MM.1S (cell line): ENCODE measurements at regions not wholly inside any gene's neighbourhood (a gene's known extent, or its start where the extent isn't known, plus 50 kb on each side); places are given as distances from the start of the nearest gene placed in this dataset.

Source experiments
- DNase-seq: peaks from one replicate; pipeline ENCODE4 v3.0.0-alpha.2; 2015
- H2AFZ ChIP-seq: fragments of 300-600 bp; sonication (generic); 2 replicates; pipeline ENCODE4 v1.6.0; 2016; ENCODE audit warnings: antibody characterized with exemption, low read length
- H3F3A ChIP-seq: fragments of 300-600 bp; sonication (generic); 2 replicates; pipeline ENCODE4 v1.6.1; 2016; ENCODE audit warnings: mild to moderate bottlenecking, antibody characterized with exemption, low read length, moderate library complexity, mixed read lengths; ENCODE audit not compliant: insufficient read depth
- H3K27ac ChIP-seq: fragments of 300-600 bp; sonication (generic); 2 replicates; pipeline ENCODE4 v1.5.1; 2016; ENCODE audit warnings: mild to moderate bottlenecking, low read length
- H3K27me3 ChIP-seq: fragments of 300-600 bp; sonication (generic); replicated peaks from 2 replicates; pipeline ENCODE4 v1.6.0; 2016; ENCODE audit warnings: low read length; ENCODE audit not compliant: insufficient read depth
- H3K36me3 ChIP-seq: fragments of 300-600 bp; sonication (generic); replicated peaks from 2 replicates; pipeline ENCODE4 v1.6.1; 2016; ENCODE audit warnings: mild to moderate bottlenecking, low read length, mixed read lengths; ENCODE audit not compliant: insufficient read depth
- H3K4me1 ChIP-seq: fragments of 300-600 bp; sonication (generic); 2 replicates; pipeline ENCODE4 v1.6.1; 2016; ENCODE audit warnings: low read length, mixed read lengths
- H3K4me2 ChIP-seq: fragments of 300-600 bp; sonication (generic); 2 replicates; pipeline ENCODE4 v1.6.0; 2016; ENCODE audit warnings: low read depth, low read length
- H3K4me3 ChIP-seq: fragments of 300-600 bp; sonication (generic); 2 replicates; pipeline ENCODE4 v1.5.1; 2016; ENCODE audit warnings: low read length, mixed read lengths
- H3K79me2 ChIP-seq: fragments of 300-600 bp; sonication (generic); 2 replicates; pipeline ENCODE4 v1.6.1; 2016; ENCODE audit warnings: mixed run types, low read length, mixed read lengths
- H3K9ac ChIP-seq: fragments of 300-600 bp; sonication (generic); 2 replicates; pipeline ENCODE4 v1.6.1; 2016; ENCODE audit warnings: low read length, mixed read lengths
- H3K9me2 ChIP-seq: fragments of 300-600 bp; sonication (generic); replicated peaks from 2 replicates; pipeline ENCODE4 v1.6.1; 2016; ENCODE audit warnings: mild to moderate bottlenecking, low read length, mixed read lengths; ENCODE audit not compliant: insufficient read depth
- H3K9me3 ChIP-seq: fragments of 300-600 bp; sonication (generic); replicated peaks from 2 replicates; pipeline ENCODE4 v1.6.1; 2016; ENCODE audit warnings: mild to moderate bottlenecking, low read length, mixed read lengths; ENCODE audit not compliant: insufficient read depth
- H4K20me1 ChIP-seq: fragments of 300-600 bp; sonication (generic); 2 replicates; pipeline ENCODE4 v1.6.1; 2016; ENCODE audit warnings: mild to moderate bottlenecking, low read length, moderate library complexity, mixed read lengths; ENCODE audit not compliant: insufficient read depth
- EZH2 ChIP-seq: fragments of 300-600 bp; sonication (generic); optimal IDR thresholded peaks from 2 replicates; pipeline ENCODE3; 2017; ENCODE audit warnings: low read depth, mild to moderate bottlenecking, antibody characterized with exemption, low read length, mixed read lengths
- EZH2phosphoT487 ChIP-seq: fragments of 300-600 bp; sonication (generic); IDR thresholded peaks from 2 replicates; pipeline ENCODE4 v1.6.1; 2018; ENCODE audit warnings: antibody characterized with exemption, low read length
- TF ChIP-seq, protein P1 (sequence below): fragments of 300-600 bp; sonication (generic); IDR thresholded peaks from 2 replicates; pipeline ENCODE4 v1.5.1; 2016; ENCODE audit warnings: antibody characterized with exemption, low read length, mixed read lengths

DNA sequence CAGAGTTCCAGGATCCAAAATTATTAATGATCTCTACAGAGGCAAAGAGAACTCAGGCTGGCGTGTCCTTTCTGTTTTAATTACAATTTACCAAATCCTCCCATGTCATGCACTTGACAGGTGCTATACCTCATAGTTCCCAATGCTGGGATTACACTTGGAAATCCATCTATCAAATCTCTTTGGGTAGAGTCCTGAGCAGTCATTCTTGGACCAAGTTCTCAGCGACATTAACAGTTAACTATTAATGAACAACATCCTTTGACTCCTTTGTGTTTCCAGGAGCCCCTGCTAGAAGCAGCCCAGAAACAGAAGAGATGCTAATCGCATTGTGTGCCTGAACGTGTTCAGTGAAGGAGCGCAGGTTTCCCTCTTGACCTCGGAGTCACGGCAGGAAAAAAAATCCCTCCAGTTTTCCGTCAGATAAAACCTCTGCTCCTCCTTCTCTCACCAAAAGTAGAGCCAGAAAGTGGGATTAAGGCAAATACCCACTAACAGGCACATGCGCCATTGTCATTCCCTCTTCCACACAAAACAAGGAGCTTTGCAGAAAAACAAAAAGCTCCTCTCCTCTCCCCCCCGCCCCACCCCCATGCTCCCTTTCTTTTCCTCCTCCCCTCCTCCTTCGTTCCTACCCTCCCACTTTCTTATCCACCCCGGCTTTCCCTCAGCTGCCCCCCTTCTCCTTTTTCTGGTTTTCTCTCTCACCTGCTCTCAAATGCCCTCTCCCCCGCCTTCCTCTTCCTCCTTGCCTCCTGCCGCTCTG is 224.7 kb downstream of the ZIC5 start:
- Histone ChIP-seq H3K4me1 (no peaks in the 10 kb centered on the region), H3F3A (no peaks in the 10 kb centered on the region), H3K9me2 (no peaks in the 10 kb centered on the region), H3K27ac (no peak overlapping the region), H3K9me3 (no peaks in the 10 kb centered on the region), H2AFZ (no peak overlapping the region), H3K27me3 (no peaks in the 10 kb centered on the region), H4K20me1 (no peaks in the 10 kb centered on the region), H3K79me2 (no peaks in the 10 kb centered on the region), H3K9ac (no peak overlapping the region), H3K36me3 (no peaks in the 10 kb centered on the region), H3K4me3 (no peak overlapping the region), H3K4me2 (no peak overlapping the region)
- no peak for DNase-seq
- TF ChIP-seq, protein P1, sequence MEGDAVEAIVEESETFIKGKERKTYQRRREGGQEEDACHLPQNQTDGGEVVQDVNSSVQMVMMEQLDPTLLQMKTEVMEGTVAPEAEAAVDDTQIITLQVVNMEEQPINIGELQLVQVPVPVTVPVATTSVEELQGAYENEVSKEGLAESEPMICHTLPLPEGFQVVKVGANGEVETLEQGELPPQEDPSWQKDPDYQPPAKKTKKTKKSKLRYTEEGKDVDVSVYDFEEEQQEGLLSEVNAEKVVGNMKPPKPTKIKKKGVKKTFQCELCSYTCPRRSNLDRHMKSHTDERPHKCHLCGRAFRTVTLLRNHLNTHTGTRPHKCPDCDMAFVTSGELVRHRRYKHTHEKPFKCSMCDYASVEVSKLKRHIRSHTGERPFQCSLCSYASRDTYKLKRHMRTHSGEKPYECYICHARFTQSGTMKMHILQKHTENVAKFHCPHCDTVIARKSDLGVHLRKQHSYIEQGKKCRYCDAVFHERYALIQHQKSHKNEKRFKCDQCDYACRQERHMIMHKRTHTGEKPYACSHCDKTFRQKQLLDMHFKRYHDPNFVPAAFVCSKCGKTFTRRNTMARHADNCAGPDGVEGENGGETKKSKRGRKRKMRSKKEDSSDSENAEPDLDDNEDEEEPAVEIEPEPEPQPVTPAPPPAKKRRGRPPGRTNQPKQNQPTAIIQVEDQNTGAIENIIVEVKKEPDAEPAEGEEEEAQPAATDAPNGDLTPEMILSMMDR = no peak
- no peak for TF ChIP-seq EZH2
- no peak for TF ChIP-seq EZH2phosphoT487

DNA sequence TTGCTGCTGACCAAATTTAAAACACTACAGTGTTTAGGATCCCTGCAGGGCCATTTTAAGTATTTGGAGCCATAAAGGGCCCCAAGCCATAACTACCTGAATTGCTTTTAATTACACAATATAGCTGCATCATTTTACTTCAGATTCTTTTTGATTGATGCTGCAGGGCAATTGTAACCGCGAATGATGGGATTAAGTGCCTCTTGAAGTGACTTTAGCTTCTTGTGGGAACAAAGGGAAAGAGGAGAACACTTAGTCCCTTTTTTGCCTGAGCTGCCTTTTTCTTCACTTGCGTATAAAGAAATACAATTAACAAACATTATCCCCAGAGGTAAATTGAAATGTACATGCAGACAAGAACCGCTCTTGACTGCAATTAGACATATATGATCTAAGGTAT is 228.5 kb downstream of the ZIC5 start:
- Histone ChIP-seq H3K4me2 (no peak overlapping the region), H3K4me1 (no peaks in the 10 kb centered on the region), H3K9me2 (no peaks in the 10 kb centered on the region), H3K9me3 (no peaks in the 10 kb centered on the region), H3K79me2 (no peaks in the 10 kb centered on the region), H3K4me3 (no peak overlapping the region), H3F3A (no peaks in the 10 kb centered on the region), H2AFZ (no peak overlapping the region), H3K27me3 (no peaks in the 10 kb centered on the region), H4K20me1 (no peaks in the 10 kb centered on the region), H3K9ac (no peak overlapping the region), H3K36me3 (no peaks in the 10 kb centered on the region), H3K27ac (no peak overlapping the region)
- TF ChIP-seq EZH2 = no peak
- TF ChIP-seq, protein P1 = no peak
- no peak for TF ChIP-seq EZH2phosphoT487
- no peak for DNase-seq

DNA sequence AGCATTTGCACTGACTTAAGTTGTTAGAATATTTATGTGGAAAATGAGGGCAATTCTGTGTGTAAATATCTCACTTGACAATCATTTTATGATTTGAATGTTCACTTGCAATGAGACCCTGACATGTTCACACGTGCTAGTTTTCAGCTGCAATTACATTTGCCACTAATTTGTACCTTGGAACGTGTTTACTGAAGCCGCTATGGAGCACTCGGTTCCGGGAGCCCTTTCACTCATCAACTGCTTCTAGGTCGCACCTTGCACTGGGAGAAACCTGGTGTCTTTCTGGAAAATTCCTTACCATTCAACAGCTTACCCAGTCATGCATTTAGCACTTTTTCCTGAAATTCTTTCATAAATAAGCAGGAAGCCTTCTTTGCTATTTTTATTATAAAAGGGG is 229.6 kb downstream of the ZIC5 start:
- Histone ChIP-seq H3F3A (no peaks in the 10 kb centered on the region), H3K27me3 (no peaks in the 10 kb centered on the region), H3K9ac (no peak overlapping the region), H3K27ac (no peak overlapping the region), H3K79me2 (no peaks in the 10 kb centered on the region), H3K4me2 (no peak overlapping the region), H4K20me1 (no peaks in the 10 kb centered on the region), H3K4me1 (no peaks in the 10 kb centered on the region), H3K9me2 (no peaks in the 10 kb centered on the region), H3K36me3 (no peaks in the 10 kb centered on the region), H2AFZ (no peak overlapping the region), H3K9me3 (no peaks in the 10 kb centered on the region), H3K4me3 (no peak overlapping the region)
- DNase-seq = no peak
- TF ChIP-seq, protein P1 = no peak
- TF ChIP-seq EZH2phosphoT487 = no peak
- no peak for TF ChIP-seq EZH2
